Activated T-helper 2 cell treated with anti-CD3 and anti-CD28 coated beads, Interferon-gamma antibody, Interleukin-2, Interleukin-4, amounts not matched to agents 10 μg/mL and 5 μg/mL and 100 μg/mL, durations not matched to agents 14 hours and 24 hours and 36 hours (primary cell): ENCODE measurements at regions not wholly inside any gene's neighbourhood (a gene's known extent, or its start where the extent isn't known, plus 50 kb on each side); places are given as distances from the start of the nearest gene placed in this dataset.
"Not testable (repeated sequence)": the region's sequence is repeated elsewhere in the genome, so short reads cannot be mapped to it uniquely, and the experiment has no call there.

Experiments used
- DNase-seq: peaks from one replicate; pipeline ENCODE4 v3.0.0; 2021; ENCODE audit warnings: low spot score
- H3K27ac Mint-ChIP-seq: one replicate; pipeline ENCODE4 v1.8.0; 2021; ENCODE audit warnings: mixed read lengths
- H3K27me3 Mint-ChIP-seq: one replicate; pipeline ENCODE4 v1.8.0; 2021; ENCODE audit warnings: low read depth, mixed read lengths
- H3K36me3 Mint-ChIP-seq: one replicate; pipeline ENCODE4 v1.8.0; 2021; ENCODE audit warnings: low read depth, mixed read lengths
- H3K4me1 Mint-ChIP-seq: one replicate; pipeline ENCODE4 v1.8.0; 2021; ENCODE audit warnings: low read depth, mixed read lengths
- H3K4me3 Mint-ChIP-seq: one replicate; pipeline ENCODE4 v1.8.0; 2021; ENCODE audit warnings: low read depth, mild to moderate bottlenecking, moderate library complexity, mixed read lengths
- H3K9me3 Mint-ChIP-seq: one replicate; pipeline ENCODE4 v1.8.0; 2021; ENCODE audit warnings: mixed read lengths
- intact Hi-C: fragments of 100-400 bp; cut with micrococcal nuclease; formaldehyde crosslinking; loops from one replicate; pipeline ENCODE4 v1.15.1; 2023

- H3K9me3 Mint-ChIP-seq: peaks cover 31% of the 10 kb centered on the region
- no peak overlapping the region for H3K27ac Mint-ChIP-seq
- H3K27me3 Mint-ChIP-seq: no peaks in the 10 kb centered on the region
- no peaks in the 10 kb centered on the region for H3K36me3 Mint-ChIP-seq
- H3K4me3 Mint-ChIP-seq: no peak overlapping the region
- no peak for DNase-seq
- intact Hi-C loops: no loop called here
- no peaks in the 10 kb centered on the region for H3K4me1 Mint-ChIP-seq
Measured at GRCh38 chr18:65608471-65608870, 142.3 kb upstream of the CDH7 start.

- Mint-ChIP-seq H3K4me3 (no peak overlapping the region), H3K27me3 (no peaks in the 10 kb centered on the region), H3K4me1 (no peaks in the 10 kb centered on the region), H3K27ac (no peak overlapping the region), H3K36me3 (no peaks in the 10 kb centered on the region), H3K9me3 (peaks cover 28% of the 10 kb centered on the region)
- intact Hi-C loops: no loop called here
- no peak for DNase-seq
Measured at GRCh38 chr18:65607161-65607560, 143.7 kb upstream of the CDH7 start.

- H3K36me3 Mint-ChIP-seq: no peaks in the 10 kb centered on the region
- intact Hi-C loops: no loop called here
Measured at GRCh38 chr18:65606551-65607130, 144.2 kb upstream of the CDH7 start.

GRCh38 chr18:65605352-65605751 lies 145.5 kb upstream of the CDH7 start:
- H3K4me3 Mint-ChIP-seq, H3K27me3 Mint-ChIP-seq, H3K27ac Mint-ChIP-seq, H3K4me1 Mint-ChIP-seq, H3K36me3 Mint-ChIP-seq, intact Hi-C loops, DNase-seq: not testable (repeated sequence)
- peaks cover 28% of the 10 kb centered on the region for H3K9me3 Mint-ChIP-seq

More at GRCh38 chr18:65606551-65607130, 144.2 kb upstream of the CDH7 start:
- Mint-ChIP-seq H3K27me3 (no peaks in the 10 kb centered on the region), H3K4me1 (no peaks in the 10 kb centered on the region), H3K4me3 (no peak overlapping the region), H3K27ac (no peak overlapping the region), H3K9me3 (peaks cover 28% of the 10 kb centered on the region)
- no peak for DNase-seq

- no peak for DNase-seq
- no peaks in the 10 kb centered on the region for H3K27me3 Mint-ChIP-seq
- peaks cover 16% of the 10 kb centered on the region for H3K9me3 Mint-ChIP-seq
- intact Hi-C loops: no loop called here
- no peak overlapping the region for H3K4me3 Mint-ChIP-seq
- H3K27ac Mint-ChIP-seq: no peak overlapping the region
- H3K4me1 Mint-ChIP-seq: no peaks in the 10 kb centered on the region
- no peaks in the 10 kb centered on the region for H3K36me3 Mint-ChIP-seq
Measured at GRCh38 chr18:65601775-65602174, 149.0 kb upstream of the CDH7 start.

- Mint-ChIP-seq H3K9me3 (peaks cover 42% of the 10 kb centered on the region), H3K27me3 (no peaks in the 10 kb centered on the region), H3K4me1 (no peaks in the 10 kb centered on the region), H3K36me3 (no peaks in the 10 kb centered on the region), H3K4me3 (no peak overlapping the region), H3K27ac (no peak overlapping the region)
- DNase-seq: no peak
- intact Hi-C loops: no loop called here
Measured at GRCh38 chr18:65592435-65592834, 158.4 kb upstream of the CDH7 start.

GRCh38 chr18:65587491-65587890 lies 163.3 kb upstream of the CDH7 start:
- no peak overlapping the region for H3K4me3 Mint-ChIP-seq
- H3K9me3 Mint-ChIP-seq: peaks cover 44% of the 10 kb centered on the region
- intact Hi-C loops: no loop called here
- no peaks in the 10 kb centered on the region for H3K27me3 Mint-ChIP-seq
- no peak for DNase-seq
- H3K27ac Mint-ChIP-seq: no peak overlapping the region
- H3K4me1 Mint-ChIP-seq: no peaks in the 10 kb centered on the region
- no peaks in the 10 kb centered on the region for H3K36me3 Mint-ChIP-seq

GRCh38 chr18:65582094-65582493 lies 168.7 kb upstream of the CDH7 start:
- H3K4me3 Mint-ChIP-seq, H3K27ac Mint-ChIP-seq, intact Hi-C loops: not testable (repeated sequence)

GRCh38 chr18:65568866-65569265 lies 181.9 kb upstream of the CDH7 start:
- no peak for DNase-seq
- Mint-ChIP-seq H3K36me3 (no peaks in the 10 kb centered on the region), H3K9me3 (peaks cover 3% of the 10 kb centered on the region), H3K27me3 (no peaks in the 10 kb centered on the region), H3K27ac (no peak overlapping the region), H3K4me3 (no peak overlapping the region), H3K4me1 (no peaks in the 10 kb centered on the region)
- intact Hi-C loops: no loop called here

More at GRCh38 chr18:65582094-65582493, 168.7 kb upstream of the CDH7 start:
- H3K9me3 Mint-ChIP-seq: peaks cover 34% of the 10 kb centered on the region
- H3K4me1 Mint-ChIP-seq, H3K27me3 Mint-ChIP-seq, H3K36me3 Mint-ChIP-seq, DNase-seq: not testable (repeated sequence)

GRCh38 chr18:65567372-65567771 lies 183.4 kb upstream of the CDH7 start:
- H3K4me3 Mint-ChIP-seq: no peak overlapping the region
- no peak for DNase-seq
- H3K4me1 Mint-ChIP-seq: no peaks in the 10 kb centered on the region
- H3K36me3 Mint-ChIP-seq: no peaks in the 10 kb centered on the region
- H3K27me3 Mint-ChIP-seq: no peaks in the 10 kb centered on the region
- intact Hi-C loops: no loop called here
- no peak overlapping the region for H3K27ac Mint-ChIP-seq
- H3K9me3 Mint-ChIP-seq: peaks cover 5% of the 10 kb centered on the region

- Mint-ChIP-seq H3K4me1 (no peaks in the 10 kb centered on the region), H3K4me3 (no peak overlapping the region), H3K9me3 (peaks cover 50% of the 10 kb centered on the region), H3K36me3 (no peaks in the 10 kb centered on the region), H3K27me3 (no peaks in the 10 kb centered on the region), H3K27ac (no peak overlapping the region)
- intact Hi-C loops: no loop called here
- DNase-seq: no peak
Measured at GRCh38 chr18:65548316-65548715, 202.5 kb upstream of the CDH7 start.

- peaks cover 49% of the 10 kb centered on the region for H3K9me3 Mint-ChIP-seq
- no peaks in the 10 kb centered on the region for H3K4me1 Mint-ChIP-seq
- H3K27ac Mint-ChIP-seq: no peak overlapping the region
- H3K4me3 Mint-ChIP-seq: no peak overlapping the region
- no peaks in the 10 kb centered on the region for H3K36me3 Mint-ChIP-seq
- DNase-seq: no peak
- intact Hi-C loops: no loop called here
- H3K27me3 Mint-ChIP-seq: no peaks in the 10 kb centered on the region
Measured at GRCh38 chr18:65547046-65547445, 203.8 kb upstream of the CDH7 start.

- no peak for DNase-seq
- Mint-ChIP-seq H3K4me1 (no peaks in the 10 kb centered on the region), H3K27ac (no peak overlapping the region), H3K27me3 (no peaks in the 10 kb centered on the region), H3K36me3 (no peaks in the 10 kb centered on the region), H3K4me3 (no peak overlapping the region), H3K9me3 (peaks cover 42% of the 10 kb centered on the region)
- intact Hi-C loops: no loop called here
Measured at GRCh38 chr18:65544701-65545100, 206.1 kb upstream of the CDH7 start.
